ENCODE measurements at regions not wholly inside any gene's neighbourhood (a gene's known extent, or its start where the extent isn't known, plus 50 kb on each side); places are given as distances from the start of the nearest gene placed in this dataset.

DNA sequence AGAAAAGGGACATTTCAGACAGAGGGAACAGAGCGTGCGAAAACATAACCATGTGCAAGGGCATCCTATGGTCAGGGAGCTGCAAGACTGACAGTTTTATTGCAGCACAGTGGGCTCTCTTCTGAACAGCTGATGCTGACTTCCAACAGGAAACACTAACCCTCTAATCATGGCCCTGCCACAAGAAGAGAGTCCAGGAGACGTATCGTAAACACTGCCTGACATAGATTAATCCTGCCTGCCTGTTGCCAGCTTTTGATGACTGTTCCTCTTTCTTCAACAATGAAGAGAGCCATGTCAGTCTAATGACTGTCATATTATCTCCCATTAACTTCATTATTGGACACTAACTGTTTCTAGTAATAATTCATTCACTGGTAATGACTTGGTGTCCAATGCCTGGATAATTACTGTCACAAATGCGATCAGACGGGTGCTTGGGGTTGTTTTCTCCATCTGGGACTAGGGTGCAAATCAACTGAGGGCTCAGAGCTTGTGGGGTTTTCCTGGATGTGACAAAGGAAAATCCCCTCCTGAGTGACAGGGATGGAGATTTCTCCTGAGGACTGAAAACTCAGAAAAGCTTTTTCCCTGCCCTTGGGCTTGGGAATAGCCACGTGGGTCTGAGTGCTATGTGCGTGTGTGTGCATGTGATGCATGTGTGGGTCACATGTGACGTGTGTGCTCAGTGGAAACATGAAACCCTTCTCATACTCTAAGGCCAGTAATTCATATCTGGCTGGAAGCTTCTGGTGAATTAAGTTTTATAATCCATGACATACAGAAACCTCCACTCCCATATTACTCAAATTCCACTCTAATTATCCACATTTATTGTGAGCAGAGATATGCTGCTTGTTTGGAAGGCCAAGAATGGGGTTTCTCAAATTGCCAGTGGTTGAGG lies 144.0 kb upstream of the PLXNA2 start:
- ATAC-seq (no peak), DNase-seq (no peak)
- Histone ChIP-seq H3K27ac (no peak overlapping the region), H3K4me1 (no peaks in the 10 kb centered on the region), H3K27me3 (peaks cover 0 to 6% (median 0%) of the 10 kb centered on the region in 7 donors), H3K9me3 (peaks cover 0 to 9% (median 0%) of the 10 kb centered on the region in 11 donors), H3K36me3 (no peaks in the 10 kb centered on the region), H3K4me3 (no peak overlapping the region)
- TF ChIP-seq, protein P1, sequence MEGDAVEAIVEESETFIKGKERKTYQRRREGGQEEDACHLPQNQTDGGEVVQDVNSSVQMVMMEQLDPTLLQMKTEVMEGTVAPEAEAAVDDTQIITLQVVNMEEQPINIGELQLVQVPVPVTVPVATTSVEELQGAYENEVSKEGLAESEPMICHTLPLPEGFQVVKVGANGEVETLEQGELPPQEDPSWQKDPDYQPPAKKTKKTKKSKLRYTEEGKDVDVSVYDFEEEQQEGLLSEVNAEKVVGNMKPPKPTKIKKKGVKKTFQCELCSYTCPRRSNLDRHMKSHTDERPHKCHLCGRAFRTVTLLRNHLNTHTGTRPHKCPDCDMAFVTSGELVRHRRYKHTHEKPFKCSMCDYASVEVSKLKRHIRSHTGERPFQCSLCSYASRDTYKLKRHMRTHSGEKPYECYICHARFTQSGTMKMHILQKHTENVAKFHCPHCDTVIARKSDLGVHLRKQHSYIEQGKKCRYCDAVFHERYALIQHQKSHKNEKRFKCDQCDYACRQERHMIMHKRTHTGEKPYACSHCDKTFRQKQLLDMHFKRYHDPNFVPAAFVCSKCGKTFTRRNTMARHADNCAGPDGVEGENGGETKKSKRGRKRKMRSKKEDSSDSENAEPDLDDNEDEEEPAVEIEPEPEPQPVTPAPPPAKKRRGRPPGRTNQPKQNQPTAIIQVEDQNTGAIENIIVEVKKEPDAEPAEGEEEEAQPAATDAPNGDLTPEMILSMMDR (IDR thresholded peaks at IDR 0.05) = no peak
- WGBS, 2 donors = 72 to 73% methylated on average over 9 of the region's 9 CpGs
- intact Hi-C loops (cut with DNase I) = no loop called here

DNA sequence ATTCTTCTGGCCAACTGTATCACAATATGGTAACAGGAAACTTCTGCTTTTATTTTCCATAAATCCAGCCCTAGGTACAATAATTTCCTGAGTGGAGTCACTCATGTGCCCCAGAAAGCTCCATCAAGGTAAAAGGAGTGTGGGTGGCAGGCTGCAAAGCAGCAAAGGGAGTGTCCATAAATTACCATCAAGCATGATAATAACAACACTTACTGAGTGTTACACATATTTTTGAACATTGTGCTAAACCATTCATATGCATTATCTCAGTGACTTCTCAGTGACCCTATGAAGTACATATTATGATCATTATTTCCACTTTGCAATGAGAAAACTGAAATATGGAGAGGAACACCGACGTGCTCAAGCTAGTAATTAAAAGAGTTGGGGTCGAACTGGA lies 149.2 kb upstream of the PLXNA2 start:
- Histone ChIP-seq H3K36me3 (no peaks in the 10 kb centered on the region), H3K27ac (no peak overlapping the region), H3K4me3 (no peak overlapping the region), H3K9me3 (no peaks in the 10 kb centered on the region), H3K4me1 (no peaks in the 10 kb centered on the region), H3K27me3 (peaks cover 0 to 6% (median 0%) of the 10 kb centered on the region in 7 donors)
- TF ChIP-seq, protein P1 (IDR thresholded peaks at IDR 0.05) = no peak
- 72 to 77% methylated on average over 3 of the region's 3 CpGs for WGBS, 2 donors
- ATAC-seq = no peak
- DNase-seq = no peak
- intact Hi-C loops (cut with DNase I) = no loop called here

DNA sequence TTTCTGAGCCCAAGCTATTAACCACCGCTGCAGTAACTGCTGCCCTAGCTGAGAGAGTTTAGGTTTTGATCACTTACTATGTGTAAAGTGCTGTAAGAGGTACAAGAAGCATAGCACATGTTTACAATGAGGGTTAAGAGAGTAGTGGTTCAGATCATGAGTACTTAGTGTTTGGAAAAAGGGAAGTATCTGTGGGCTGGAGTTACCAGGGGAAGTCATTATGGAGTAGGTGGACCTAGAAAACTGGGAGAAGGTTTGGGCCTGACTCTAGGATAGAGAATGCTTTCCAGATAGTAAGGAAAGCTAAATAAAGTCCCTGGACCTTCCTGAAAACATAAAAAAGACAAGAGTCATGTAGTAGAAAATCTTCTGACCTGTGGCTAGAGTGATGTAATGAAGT lies 149.6 kb upstream of the PLXNA2 start:
- Histone ChIP-seq H3K27me3 (peaks cover 0 to 6% (median 0%) of the 10 kb centered on the region in 7 donors), H3K27ac (no peak overlapping the region), H3K36me3 (no peaks in the 10 kb centered on the region), H3K4me1 (no peaks in the 10 kb centered on the region), H3K9me3 (no peaks in the 10 kb centered on the region), H3K4me3 (no peak overlapping the region)
- intact Hi-C loops (cut with DNase I) = no loop called here
- DNase-seq (no peak), ATAC-seq (no peak)
- TF ChIP-seq, protein P1 (IDR thresholded peaks at IDR 0.05) = no peak
- WGBS, 2 donors = 97 to 100% methylated on average over 1 of the region's 1 CpG

GRCh38 chr1:208397286-208397685 lies 153.1 kb upstream of the PLXNA2 start:
- DNase-seq (no peak), ATAC-seq (no peak)
- Histone ChIP-seq H3K27ac (no peak overlapping the region), H3K9me3 (no peaks in the 10 kb centered on the region), H3K4me3 (no peak overlapping the region), H3K36me3 (no peaks in the 10 kb centered on the region), H3K4me1 (no peaks in the 10 kb centered on the region), H3K27me3 (no peaks in the 10 kb centered on the region)
- 71 to 85% methylated on average over 5 of the region's 5 CpGs for WGBS, 2 donors
- TF ChIP-seq, protein P1 (IDR thresholded peaks at IDR 0.05) = no peak
- intact Hi-C loops (cut with DNase I) = no loop called here

All from heart right ventricle (tissue), 16 donors.